ENCODE measurements at regions not wholly inside any gene's neighbourhood (a gene's known extent, or its start where the extent isn't known, plus 50 kb on each side); places are given as distances from the start of the nearest gene placed in this dataset.

DNA sequence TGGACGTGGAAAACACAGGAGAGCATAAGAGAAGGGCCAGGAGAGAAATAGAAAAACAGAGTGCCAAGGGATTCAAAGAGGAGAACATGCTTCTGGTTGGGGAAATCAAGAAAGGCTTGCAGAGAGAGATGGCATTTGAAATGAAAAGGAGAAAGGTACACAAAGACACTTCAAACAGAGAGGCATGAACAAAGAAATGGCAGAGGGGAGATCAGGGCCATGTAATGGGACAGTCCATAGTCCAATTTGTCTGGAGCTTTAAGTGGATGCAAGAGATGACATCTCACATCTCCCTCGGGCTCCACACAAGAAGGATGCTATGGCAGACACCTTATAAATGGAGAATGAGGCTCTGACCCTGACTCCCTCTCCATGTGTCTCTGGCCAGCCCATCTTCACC is 331.1 kb downstream of the MLLT3 start:
- DNase-seq (ENCODE audit: low read depth), result no peak

DNA sequence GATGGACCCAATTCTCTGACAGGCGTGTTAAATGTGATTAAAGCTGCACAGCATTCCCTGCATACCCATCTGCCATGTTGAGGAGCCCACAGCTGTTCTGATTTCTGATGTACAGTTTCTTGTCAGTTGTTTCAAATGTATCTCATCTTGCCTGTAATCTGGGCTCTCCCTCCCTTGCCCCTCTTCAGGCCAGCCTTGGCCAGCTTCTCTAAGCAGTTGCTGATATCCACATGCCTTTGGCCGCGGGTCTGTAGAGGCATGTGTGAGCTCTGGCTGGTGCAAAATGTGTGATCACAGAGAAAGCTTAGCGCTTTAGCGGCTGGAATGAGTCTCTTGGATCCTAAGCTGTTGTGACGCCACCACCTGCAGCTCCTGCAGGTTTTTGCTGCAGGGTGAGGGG is 332.0 kb downstream of the MLLT3 start:
- no peak for DNase-seq (ENCODE audit: low read depth)

DNA sequence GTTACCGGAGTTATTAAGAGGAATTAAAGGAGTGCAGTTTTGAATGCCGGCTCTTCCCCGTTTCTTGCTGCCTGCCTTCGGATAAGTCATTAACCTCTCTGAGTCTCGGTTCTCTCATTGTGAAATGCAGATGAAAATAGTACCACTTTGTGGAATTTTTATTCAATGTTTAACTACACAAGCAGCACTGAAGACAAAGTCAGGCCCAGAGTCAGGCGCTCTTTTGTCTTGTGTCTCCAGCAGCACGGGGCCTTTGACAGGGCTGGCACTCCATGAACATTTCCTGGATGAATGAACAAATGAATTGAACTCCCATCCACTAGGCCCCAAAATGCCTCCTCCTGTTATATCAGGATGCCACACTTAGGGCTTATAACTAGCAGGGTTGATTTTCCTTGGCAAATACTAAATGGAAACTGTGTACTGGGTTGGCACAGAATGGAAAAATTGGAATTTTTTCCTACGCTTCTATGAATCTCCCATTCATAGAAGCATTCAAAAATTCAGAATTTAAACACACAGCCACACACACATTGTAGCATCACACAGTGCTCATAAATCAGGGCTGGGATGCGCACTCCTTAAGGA is 332.8 kb downstream of the MLLT3 start:
- DNase-seq (ENCODE audit: low read depth), result no peak

DNA sequence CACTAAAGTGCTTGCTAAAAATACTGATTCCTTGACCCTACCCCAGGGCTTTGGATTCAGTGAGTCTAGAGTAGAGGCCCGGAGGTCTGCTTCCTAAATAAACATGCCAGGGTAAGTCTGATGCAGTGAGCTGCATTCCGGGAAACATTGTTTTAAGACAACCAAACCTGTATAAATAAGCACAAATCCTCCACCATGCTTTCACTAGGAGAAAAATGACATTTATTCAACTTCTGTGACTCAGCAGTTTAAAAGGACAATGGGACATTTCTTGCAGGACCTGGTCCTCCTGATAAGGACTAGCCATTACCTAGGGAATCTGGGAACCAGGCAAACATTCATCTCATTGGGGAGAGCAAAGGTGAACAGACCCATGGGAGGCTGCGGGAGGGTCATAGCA is 335.3 kb downstream of the MLLT3 start:
- no peak for DNase-seq (ENCODE audit: low read depth)

GRCh38 chr9:20286154-20286700 is 336.1 kb downstream of the MLLT3 start:
- no peak for DNase-seq (ENCODE audit: low read depth)

- DNase-seq (ENCODE audit: low read depth), result no peak
Measured at GRCh38 chr9:20284601-20285289, 337.6 kb downstream of the MLLT3 start.

GRCh38 chr9:20280330-20280729 is 342.0 kb downstream of the MLLT3 start:
- no peak for DNase-seq (ENCODE audit: low read depth)

- DNase-seq (ENCODE audit: low read depth), result no peak
Measured at GRCh38 chr9:20276762-20277161, 345.5 kb downstream of the MLLT3 start.

DNA sequence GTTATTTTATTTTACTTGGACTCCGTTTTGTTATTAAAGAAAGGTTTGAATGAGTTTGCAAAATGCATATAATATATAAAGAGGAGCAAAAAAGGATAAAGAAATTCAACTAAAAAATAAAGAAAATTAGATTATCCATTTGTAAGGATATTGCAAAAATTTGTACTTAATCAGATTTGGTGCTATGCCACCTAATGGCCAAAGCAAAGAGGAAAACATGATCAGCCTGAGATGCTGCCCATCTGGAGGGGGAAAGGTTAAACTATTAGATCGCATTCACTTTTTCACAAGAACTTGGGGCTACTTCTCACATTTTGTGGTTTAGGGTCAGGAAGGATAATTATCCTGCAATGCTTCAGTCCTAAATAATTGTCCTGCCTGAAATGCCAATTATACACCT is 350.6 kb downstream of the MLLT3 start:
- DNase-seq (ENCODE audit: low read depth), result no peak

- DNase-seq (ENCODE audit: low read depth), result peak; percentile 48
Measured at GRCh38 chr9:20271096-20271495, 351.2 kb downstream of the MLLT3 start.

GRCh38 chr9:20270161-20270560 is 352.1 kb downstream of the MLLT3 start:
- DNase-seq (ENCODE audit: low read depth), result no peak

- no peak for DNase-seq (ENCODE audit: low read depth)
Measured at GRCh38 chr9:20269620-20270019, 352.7 kb downstream of the MLLT3 start.

GRCh38 chr9:20264896-20265295 is 357.4 kb downstream of the MLLT3 start:
- no peak for DNase-seq (ENCODE audit: low read depth)

DNA sequence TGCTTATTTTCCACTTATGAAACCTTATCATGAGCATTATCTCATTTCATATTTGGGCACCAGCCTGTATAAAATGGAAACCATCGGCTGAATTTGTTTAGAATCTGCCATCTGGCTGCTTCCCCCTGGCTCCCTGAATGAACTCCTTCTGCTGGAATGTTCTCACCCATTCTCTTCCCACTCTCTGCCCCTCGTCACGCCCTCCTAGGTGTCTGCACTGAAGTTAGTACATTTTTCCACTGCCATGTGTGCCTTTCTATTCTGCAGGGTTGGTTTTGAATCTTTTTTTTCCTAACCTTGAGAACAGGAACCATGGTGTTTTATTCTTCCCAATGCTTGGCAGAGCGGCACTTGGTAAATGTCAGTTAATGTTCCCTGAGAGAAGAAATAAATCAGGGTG is 359.7 kb downstream of the MLLT3 start:
- DNase-seq (ENCODE audit: low read depth), result no peak

- DNase-seq (ENCODE audit: low read depth), result no peak
Measured at GRCh38 chr9:20256284-20256948, 365.9 kb downstream of the MLLT3 start.

DNA sequence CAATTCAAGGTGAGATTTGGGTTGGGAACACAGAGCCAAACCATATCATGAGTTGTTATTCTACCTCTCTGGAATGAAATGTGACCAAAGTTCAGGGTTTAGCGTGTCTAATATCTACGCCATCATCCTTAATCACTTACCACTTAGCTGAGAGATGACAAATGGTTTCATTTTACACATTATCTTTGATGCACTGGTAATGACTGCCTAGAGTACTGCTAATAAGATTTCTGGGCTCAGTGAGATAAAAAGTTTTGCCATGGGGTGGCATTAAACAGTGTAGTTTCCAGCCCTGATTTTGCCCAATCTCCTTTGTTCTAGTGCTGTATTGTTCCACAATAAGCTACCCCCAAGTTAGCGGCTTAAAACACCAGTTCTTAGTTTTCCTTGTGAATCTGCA is 367.2 kb downstream of the MLLT3 start:
- no peak for DNase-seq (ENCODE audit: low read depth)

DNA sequence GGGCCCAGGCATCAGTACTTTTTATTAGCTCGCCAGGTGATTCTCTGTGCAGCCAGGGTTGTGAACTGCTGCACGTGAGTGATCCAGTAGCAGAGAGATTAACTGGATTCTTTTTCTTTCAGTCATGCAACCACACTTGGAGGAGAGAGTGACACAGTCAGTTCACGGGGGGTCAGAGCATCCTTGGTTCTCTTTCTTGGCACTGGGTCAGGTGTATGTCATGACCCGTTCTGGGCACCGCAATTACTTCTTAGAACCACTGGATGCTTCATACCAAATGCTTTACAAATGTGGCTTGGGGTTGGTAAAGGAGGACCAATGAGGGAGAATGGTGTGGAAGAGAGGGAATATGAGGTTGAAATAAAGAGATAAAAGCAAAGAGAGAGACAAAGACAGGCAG is 368.7 kb downstream of the MLLT3 start:
- no peak for DNase-seq (ENCODE audit: low read depth)

GRCh38 chr9:20252778-20253177 is 369.5 kb downstream of the MLLT3 start:
- DNase-seq (ENCODE audit: low read depth), result no peak

DNA sequence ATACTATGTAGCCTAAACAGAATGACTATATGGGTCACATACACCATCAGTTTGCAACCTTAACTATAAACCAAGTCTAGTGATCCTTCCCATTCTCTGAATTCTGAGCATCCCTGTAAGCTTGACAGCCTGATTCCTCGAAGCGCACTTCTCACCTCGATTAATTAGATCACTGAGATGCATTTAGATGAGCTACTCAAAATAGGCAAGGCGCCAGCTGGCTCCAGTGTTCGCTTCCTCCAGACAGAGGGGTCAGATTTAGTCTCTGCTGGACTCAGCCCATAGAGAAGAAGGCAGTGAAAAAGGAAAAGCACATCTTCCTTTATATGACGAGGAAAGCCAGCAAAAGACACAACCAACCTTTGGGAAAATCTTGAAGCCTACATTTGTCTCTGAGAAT is 371.5 kb downstream of the MLLT3 start:
- no peak for DNase-seq (ENCODE audit: low read depth)

DNA sequence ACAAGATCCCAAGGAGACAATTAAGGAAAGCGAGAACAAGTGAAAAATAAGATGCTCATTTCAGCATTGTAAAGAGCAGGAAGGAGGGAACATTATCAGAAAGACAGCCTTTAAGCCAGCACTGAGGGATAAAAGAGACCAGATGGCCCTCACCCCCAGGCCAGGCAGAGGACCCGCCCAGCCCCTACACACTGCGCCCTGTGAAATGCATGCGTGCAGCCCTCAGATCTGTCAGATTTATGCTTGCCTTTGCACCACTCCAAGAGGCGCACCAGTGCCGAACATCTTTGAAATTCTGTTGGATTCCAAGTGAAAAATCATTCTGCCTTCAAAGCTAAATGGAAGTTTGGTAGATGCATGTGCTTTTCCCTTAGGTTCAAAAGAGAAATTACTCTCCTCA is 378.0 kb downstream of the MLLT3 start:
- DNase-seq (ENCODE audit: low read depth), result no peak

- DNase-seq (ENCODE audit: low read depth), result no peak
Measured at GRCh38 chr9:20243841-20244240, 378.5 kb downstream of the MLLT3 start.

- no peak for DNase-seq (ENCODE audit: low read depth)
Measured at GRCh38 chr9:20242510-20243189, 379.6 kb downstream of the MLLT3 start.

DNA sequence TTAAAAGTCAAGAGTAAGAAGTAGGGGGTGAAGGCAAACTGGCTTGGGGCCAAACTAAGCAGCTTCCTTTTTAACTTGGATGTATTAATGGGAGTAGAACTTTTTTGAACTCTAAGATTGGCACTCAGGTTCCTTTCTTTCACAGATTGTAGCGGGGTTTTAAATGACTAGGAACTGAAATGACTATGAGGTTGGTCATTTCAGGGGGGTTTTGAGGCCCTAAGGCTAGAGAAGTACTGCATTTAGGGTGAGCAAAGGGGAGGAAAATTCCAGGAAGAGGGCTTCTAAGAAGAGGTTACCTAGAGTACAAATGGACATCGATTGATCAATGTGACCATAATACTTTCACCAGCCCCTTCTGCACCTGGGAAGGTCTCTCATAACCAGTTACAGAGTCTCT is 381.8 kb downstream of the MLLT3 start:
- no peak for DNase-seq (ENCODE audit: low read depth)
